Esophagus (tissue), 2 donors: ENCODE measurements at regions not wholly inside any gene's neighbourhood (a gene's known extent, or its start where the extent isn't known, plus 50 kb on each side); places are given as distances from the start of the nearest gene placed in this dataset.
"Not testable (repeated sequence)": the region's sequence is repeated elsewhere in the genome, so short reads cannot be mapped to it uniquely, and the experiment has no call there.

Experiments
- H3K27ac ChIP-seq, 2 donors: one replicate each; pipeline ENCODE4 v1.5.1; 2013; ENCODE audit warnings: low read depth in 2 of 2, mild to moderate bottlenecking in 2 of 2, inconsistent platforms in 1 of 2, low read length in 1 of 2, moderate library complexity in 1 of 2
- H3K27me3 ChIP-seq, 2 donors: one replicate each; pipeline ENCODE4 v1.6.1; 2013; ENCODE audit warnings: low read length in 2 of 2, control low read depth in 1 of 2, mild to moderate bottlenecking in 1 of 2; ENCODE audit not compliant: insufficient read depth in 2 of 2, control insufficient read depth in 1 of 2
- H3K36me3 ChIP-seq, 2 donors: one replicate each; pipeline ENCODE4 v1.6.1; 2013; ENCODE audit warnings: low read length in 1 of 2; ENCODE audit not compliant: control insufficient read depth in 2 of 2, insufficient read depth in 2 of 2
- H3K4me1 ChIP-seq, 2 donors: one replicate each; pipeline ENCODE4 v1.6.1; 2013; ENCODE audit warnings: low read length in 1 of 2; ENCODE audit not compliant: control insufficient read depth in 2 of 2, insufficient read depth in 2 of 2
- H3K4me3 ChIP-seq, 2 donors: one replicate each; pipeline ENCODE4 v1.5.1; 2013; ENCODE audit warnings: low read length in 2 of 2, mild to moderate bottlenecking in 2 of 2, low read depth in 1 of 2, moderate library complexity in 1 of 2
- H3K9me3 ChIP-seq, 2 donors: one replicate each; pipeline ENCODE4 v1.6.1; 2013; ENCODE audit warnings: mild to moderate bottlenecking in 2 of 2, low read depth in 1 of 2, low read length in 1 of 2, moderate library complexity in 1 of 2; ENCODE audit not compliant: control insufficient read depth in 2 of 2, insufficient read depth in 1 of 2
- WGBS, 2 donors: extraction: QIAGEN DNeasy Blood & Tissue Kit; methylation state at CpG; one replicate each; pipeline ENCODE4 v1.1.7; 2013; 5-methylcytosine and 5-hydroxymethylcytosine counted together
- donor health status: healthy with polysubstance abuse.
- donor health status: Bipolar disorder and iron deficiency.

GRCh38 chr22:22116997-22117770, 127.4 kb upstream of the VPREB1 start:
- not testable (repeated sequence) for H3K27ac ChIP-seq, H3K36me3 ChIP-seq, H3K9me3 ChIP-seq, H3K4me1 ChIP-seq, H3K4me3 ChIP-seq, H3K27me3 ChIP-seq
- 72 to 80% methylated on average over 21 to 40 of the region's 44 CpGs for WGBS, 2 donors

GRCh38 chr22:22113701-22114100, 130.9 kb upstream of the VPREB1 start:
- no peak overlapping the region for H3K4me3 ChIP-seq
- H3K36me3 ChIP-seq, result no peaks in the 10 kb centered on the region
- no peaks in the 10 kb centered on the region for H3K9me3 ChIP-seq
- no peak overlapping the region for H3K27ac ChIP-seq
- no peaks in the 10 kb centered on the region for H3K27me3 ChIP-seq
- no peaks in the 10 kb centered on the region for H3K4me1 ChIP-seq

- 88 to 93% methylated on average over 4 of the region's 4 CpGs for WGBS, 2 donors
These were observed 130.1 kb upstream of the TOP3B start for GRCh38 chr22:22112533-22113294.

GRCh38 chr22:22111983-22112382, 129.4 kb upstream of the TOP3B start:
- WGBS, 2 donors, result 77 to 89% methylated on average over 2 of the region's 2 CpGs
- Histone ChIP-seq H3K9me3 (no peaks in the 10 kb centered on the region), H3K27me3 (no peaks in the 10 kb centered on the region), H3K36me3 (no peaks in the 10 kb centered on the region), H3K4me1 (no peaks in the 10 kb centered on the region), H3K27ac (no peak overlapping the region), H3K4me3 (no peak overlapping the region)

More at GRCh38 chr22:22112533-22113294, 130.1 kb upstream of the TOP3B start:
- Histone ChIP-seq H3K4me3 (no peak overlapping the region), H3K27me3 (no peaks in the 10 kb centered on the region), H3K27ac (no peak overlapping the region), H3K4me1 (no peaks in the 10 kb centered on the region), H3K36me3 (no peaks in the 10 kb centered on the region), H3K9me3 (no peaks in the 10 kb centered on the region)

GRCh38 chr22:22111267-22111751, 128.7 kb upstream of the TOP3B start:
- H3K4me3 ChIP-seq, result no peak overlapping the region
- no peaks in the 10 kb centered on the region for H3K9me3 ChIP-seq
- no peaks in the 10 kb centered on the region for H3K27me3 ChIP-seq
- H3K27ac ChIP-seq, result no peak overlapping the region
- no peaks in the 10 kb centered on the region for H3K4me1 ChIP-seq
- H3K36me3 ChIP-seq, result no peaks in the 10 kb centered on the region
- WGBS, 2 donors, result 29 to 34% methylated on average over 4 of the region's 4 CpGs

- WGBS, 2 donors, result 42 to 53% methylated on average over 7 of the region's 7 CpGs
- Histone ChIP-seq H3K27ac (no peak overlapping the region), H3K36me3 (no peaks in the 10 kb centered on the region), H3K4me1 (no peaks in the 10 kb centered on the region), H3K9me3 (no peaks in the 10 kb centered on the region), H3K4me3 (no peak overlapping the region), H3K27me3 (no peaks in the 10 kb centered on the region)
These were observed 128.1 kb upstream of the TOP3B start for GRCh38 chr22:22110548-22111266.

GRCh38 chr22:22109693-22110466, 127.3 kb upstream of the TOP3B start:
- no peaks in the 10 kb centered on the region for H3K27me3 ChIP-seq
- no peaks in the 10 kb centered on the region for H3K4me1 ChIP-seq
- no peak overlapping the region for H3K27ac ChIP-seq
- WGBS, 2 donors, result 85 to 93% methylated on average over 4 of the region's 4 CpGs
- no peaks in the 10 kb centered on the region for H3K9me3 ChIP-seq
- no peaks in the 10 kb centered on the region for H3K36me3 ChIP-seq
- no peak overlapping the region for H3K4me3 ChIP-seq

- Histone ChIP-seq H3K4me1 (no peaks in the 10 kb centered on the region), H3K36me3 (no peaks in the 10 kb centered on the region), H3K27me3 (no peaks in the 10 kb centered on the region), H3K9me3 (no peaks in the 10 kb centered on the region), H3K27ac (no peak overlapping the region), H3K4me3 (no peak overlapping the region)
These were observed 124.3 kb upstream of the TOP3B start for GRCh38 chr22:22106855-22107254.

GRCh38 chr22:22105364-22105763, 122.8 kb upstream of the TOP3B start:
- Histone ChIP-seq H3K36me3 (no peaks in the 10 kb centered on the region), H3K4me3 (no peak overlapping the region), H3K27me3 (no peaks in the 10 kb centered on the region), H3K4me1 (no peaks in the 10 kb centered on the region), H3K9me3 (no peaks in the 10 kb centered on the region), H3K27ac (no peak overlapping the region)
- 78 to 86% methylated on average over 2 of the region's 2 CpGs for WGBS, 2 donors
